Stomach (tissue), 8 donors: ENCODE measurements at regions not wholly inside any gene's neighbourhood (a gene's known extent, or its start where the extent isn't known, plus 50 kb on each side); places are given as distances from the start of the nearest gene placed in this dataset.

Experiments
- DNase-seq, 2 donors: peaks; one replicate each; pipeline versions ENCODE4 v3.0.0 to v3.0.0-alpha.2; 2013 to 2019
- H3K27ac ChIP-seq, 5 donors: fragments of 200-600 bp in 4 of 5; sonication (generic) in 4 of 5; one replicate each; pipeline ENCODE4 v1.5.1; 2013 to 2019; ENCODE audit warnings: mild to moderate bottlenecking in 1 of 5, moderate library complexity in 1 of 5
- H3K27me3 ChIP-seq, 3 donors: fragments of 200-600 bp; sonication (generic); one replicate each; pipeline ENCODE4 v1.5.1; 2017 to 2019; ENCODE audit warnings: mixed run types in 1 of 3
- H3K36me3 ChIP-seq, 4 donors: fragments of 200-600 bp; sonication (generic); 1 replicate in 3 of 4; 2 replicates in 1 of 4; pipeline ENCODE4 v1.5.1; 2016 to 2019
- H3K4me1 ChIP-seq, 4 donors: fragments of 200-600 bp; sonication (generic); one replicate each; pipeline ENCODE4 v1.5.1; 2016 to 2019
- H3K4me3 ChIP-seq, 4 donors: fragments of 200-600 bp; sonication (generic) in 3 of 4; one replicate each; pipeline ENCODE4 v1.5.1; 2016 to 2019; ENCODE audit warnings: mild to moderate bottlenecking in 1 of 4
- H3K9me3 ChIP-seq, 4 donors: fragments of 200-600 bp; sonication (generic); one replicate each; pipeline ENCODE4 v1.5.1; 2016 to 2019
- EP300 ChIP-seq: sonication (generic); formaldehyde crosslinking; IDR thresholded peaks from one replicate; pipeline ENCODE4 v1.6.1; 2017; ENCODE audit warnings: antibody characterized with exemption
- POLR2A ChIP-seq, 4 donors: fragments of 450-650 bp; IDR thresholded peaks; one replicate each; pipeline ENCODE4 v1.6.1; 2016; ENCODE audit warnings: antibody characterized with exemption in 4 of 4, control low read depth in 2 of 4, mild to moderate bottlenecking in 1 of 4, moderate library complexity in 1 of 4
- POLR2AphosphoS5 ChIP-seq, 3 donors: sonication (generic); formaldehyde crosslinking; IDR thresholded peaks; one replicate each; pipeline ENCODE4 v1.6.1; 2016; ENCODE audit warnings: antibody characterized with exemption in 3 of 3
- WGBS, 5 donors: extraction: QIAGEN DNeasy Blood & Tissue Kit in 3 of 5; methylation state at CpG; one replicate each; pipeline versions ENCODE4 v1.1.5 to v1.1.7; 2013 to 2018; 5-methylcytosine and 5-hydroxymethylcytosine counted together
- intact Hi-C: fragments of 100-400 bp; cut with DNase I; formaldehyde crosslinking; loops from one replicate; pipeline ENCODE4 v1.15.1; 2023; ENCODE audit warnings: low total_unique reads
- TF ChIP-seq, protein P1 (sequence below), 7 experiments: fragments of 450-650 bp in 4 of 7; fragments of 200-600 bp in 3 of 7; sonication (generic) in 3 of 7; IDR thresholded peaks; one replicate each; pipeline ENCODE4 v1.5.1; 2016 to 2019; ENCODE audit warnings: antibody characterized with exemption in 7 of 7, control low read depth in 2 of 7, mild to moderate bottlenecking in 1 of 7
- donor health status: healthy with polysubstance abuse.
- donor health status: Bipolar disorder and iron deficiency.
- donor health status: healthy.

DNA sequence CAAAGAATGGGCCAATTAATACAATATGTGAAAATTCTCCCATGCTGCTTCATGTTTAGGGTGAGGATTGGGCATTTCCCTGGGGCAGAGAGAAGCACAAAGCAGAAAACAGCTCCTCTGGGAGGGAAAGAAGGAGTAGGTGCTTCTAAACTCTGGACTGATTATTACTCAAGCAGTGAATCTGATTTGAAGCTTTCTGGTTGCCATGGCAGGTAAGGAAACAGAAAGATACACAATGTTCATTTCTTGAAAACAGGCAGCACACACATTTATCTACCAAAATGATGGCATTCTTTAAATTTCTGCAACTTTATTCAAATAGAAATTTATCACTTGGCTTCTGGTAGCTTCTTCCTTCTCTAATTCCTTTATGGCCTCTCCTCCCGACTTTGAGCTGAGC, 305.4 kb upstream of the CHD6 start:
- DNase-seq: no peak
- Histone ChIP-seq H3K36me3 (no peaks in the 10 kb centered on the region), H3K9me3 (no peaks in the 10 kb centered on the region), H3K27me3 (peaks cover 0 to 23% (median 5%) of the 10 kb centered on the region in 3 donors), H3K4me1 (no peaks in the 10 kb centered on the region), H3K27ac (no peak overlapping the region), H3K4me3 (no peak overlapping the region)
- 18 to 43% (median 34%) methylated on average over 1 of the region's 1 CpG for WGBS, 5 donors
- TF ChIP-seq, protein P1, sequence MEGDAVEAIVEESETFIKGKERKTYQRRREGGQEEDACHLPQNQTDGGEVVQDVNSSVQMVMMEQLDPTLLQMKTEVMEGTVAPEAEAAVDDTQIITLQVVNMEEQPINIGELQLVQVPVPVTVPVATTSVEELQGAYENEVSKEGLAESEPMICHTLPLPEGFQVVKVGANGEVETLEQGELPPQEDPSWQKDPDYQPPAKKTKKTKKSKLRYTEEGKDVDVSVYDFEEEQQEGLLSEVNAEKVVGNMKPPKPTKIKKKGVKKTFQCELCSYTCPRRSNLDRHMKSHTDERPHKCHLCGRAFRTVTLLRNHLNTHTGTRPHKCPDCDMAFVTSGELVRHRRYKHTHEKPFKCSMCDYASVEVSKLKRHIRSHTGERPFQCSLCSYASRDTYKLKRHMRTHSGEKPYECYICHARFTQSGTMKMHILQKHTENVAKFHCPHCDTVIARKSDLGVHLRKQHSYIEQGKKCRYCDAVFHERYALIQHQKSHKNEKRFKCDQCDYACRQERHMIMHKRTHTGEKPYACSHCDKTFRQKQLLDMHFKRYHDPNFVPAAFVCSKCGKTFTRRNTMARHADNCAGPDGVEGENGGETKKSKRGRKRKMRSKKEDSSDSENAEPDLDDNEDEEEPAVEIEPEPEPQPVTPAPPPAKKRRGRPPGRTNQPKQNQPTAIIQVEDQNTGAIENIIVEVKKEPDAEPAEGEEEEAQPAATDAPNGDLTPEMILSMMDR (IDR thresholded peaks at IDR 0.05): no peak
- TF ChIP-seq POLR2A (IDR thresholded peaks at IDR 0.05) (no peak), POLR2AphosphoS5 (IDR thresholded peaks at IDR 0.05) (no peak), EP300 (no peak)
- intact Hi-C loops: no loop called here

DNA sequence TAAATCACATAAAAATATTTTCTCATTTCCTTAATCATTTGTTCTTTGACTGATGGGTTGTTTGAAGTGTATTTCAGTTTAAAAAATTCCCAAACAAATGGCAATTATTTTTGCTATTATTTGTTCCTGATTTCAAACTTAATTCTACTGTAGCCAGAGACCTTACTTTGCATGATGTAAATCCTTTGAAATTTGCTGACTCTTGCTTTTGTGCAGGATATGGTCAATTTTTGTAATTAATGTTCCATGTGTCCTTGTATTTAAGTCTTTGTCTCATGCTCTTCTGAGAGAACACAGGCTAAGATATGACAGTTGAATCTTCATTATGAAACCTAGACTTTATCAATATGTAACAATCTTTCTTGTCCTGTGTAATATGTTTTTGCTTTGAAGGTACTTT, 295.0 kb upstream of the CHD6 start:
- no peaks in the 10 kb centered on the region for H3K36me3 ChIP-seq
- TF ChIP-seq EP300 (no peak), POLR2A (IDR thresholded peaks at IDR 0.05) (no peak), POLR2AphosphoS5 (IDR thresholded peaks at IDR 0.05) (no peak)
- TF ChIP-seq, protein P1 (IDR thresholded peaks at IDR 0.05): no peak
- H3K9me3 ChIP-seq: peaks cover 0 to 7% (median 6%) of the 10 kb centered on the region in 4 donors
- H3K27ac ChIP-seq: no peak overlapping the region
- no peak overlapping the region for H3K4me3 ChIP-seq
- no peaks in the 10 kb centered on the region for H3K4me1 ChIP-seq
- H3K27me3 ChIP-seq: peaks cover 0 to 9% (median 0%) of the 10 kb centered on the region in 3 donors
- DNase-seq: no peak
- intact Hi-C loops: no loop called here

DNA sequence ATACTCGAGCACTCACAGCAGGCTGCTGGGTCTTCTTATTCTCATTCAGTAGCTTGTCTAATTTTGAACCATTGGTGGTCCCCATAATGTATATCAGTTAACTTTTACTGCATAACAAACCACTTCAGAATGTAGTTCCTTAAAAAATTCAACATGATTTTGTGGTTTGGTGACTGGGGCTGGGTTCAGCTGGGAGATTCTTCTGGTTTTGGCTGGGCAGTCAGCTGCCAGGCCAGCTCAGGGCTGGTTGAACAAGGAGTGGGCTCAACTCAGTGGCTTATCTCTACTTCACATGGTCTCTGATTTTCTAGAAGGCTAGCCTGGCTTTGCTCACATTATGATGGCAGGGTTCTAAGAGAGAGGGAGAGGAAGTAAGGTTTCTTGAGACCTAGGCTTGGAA, 292.4 kb upstream of the CHD6 start:
- TF ChIP-seq POLR2A (IDR thresholded peaks at IDR 0.05) (no peak), EP300 (no peak), POLR2AphosphoS5 (IDR thresholded peaks at IDR 0.05) (no peak)
- TF ChIP-seq, protein P1 (IDR thresholded peaks at IDR 0.05): no peak

DNA sequence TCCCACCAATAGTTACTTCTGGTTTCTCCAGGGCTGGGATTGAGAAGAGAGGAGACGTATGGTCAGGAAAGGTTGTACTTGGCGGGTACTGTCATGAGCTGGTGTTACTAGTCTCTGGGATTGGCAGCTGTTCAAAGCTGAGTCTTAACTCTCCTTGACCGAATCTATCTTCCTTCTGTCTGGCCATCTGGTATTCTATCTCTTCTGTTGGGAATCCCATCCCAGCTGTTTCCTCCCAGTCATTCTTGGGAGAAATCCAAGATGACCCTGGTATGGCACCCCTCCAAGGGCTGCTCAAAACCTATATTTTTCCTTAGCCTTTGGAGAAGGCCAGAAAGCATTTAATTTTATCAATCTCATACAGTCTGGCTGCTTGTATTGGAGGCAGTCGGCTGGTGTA, 287.0 kb upstream of the CHD6 start:
- H3K4me3 ChIP-seq: no peak overlapping the region
- intact Hi-C loops: no loop called here
- H3K9me3 ChIP-seq: peaks cover 0 to under 1% (median 0%) of the 10 kb centered on the region in 4 donors
- 45 to 79% (median 70%) methylated on average over 4 of the region's 4 CpGs for WGBS, 5 donors
- TF ChIP-seq, protein P1 (IDR thresholded peaks at IDR 0.05): no peak
- H3K27ac ChIP-seq: no peak overlapping the region
- no peaks in the 10 kb centered on the region for H3K36me3 ChIP-seq
- peaks cover 0 to 17% (median 0%) of the 10 kb centered on the region in 3 donors for H3K27me3 ChIP-seq
- DNase-seq: peak in 1 of 2 donors; percentile 27
- H3K4me1 ChIP-seq: no peaks in the 10 kb centered on the region

More for the DNA sequence above, 292.4 kb upstream of the CHD6 start:
- Histone ChIP-seq H3K4me3 (no peak overlapping the region), H3K27ac (no peak overlapping the region), H3K36me3 (no peaks in the 10 kb centered on the region), H3K4me1 (no peaks in the 10 kb centered on the region), H3K9me3 (peaks cover 0 to 7% (median 6%) of the 10 kb centered on the region in 4 donors), H3K27me3 (peaks cover 0 to 4% (median 0%) of the 10 kb centered on the region in 3 donors)
- intact Hi-C loops: no loop called here
- no peak for DNase-seq
- WGBS, 5 donors: 44 to 63% (median 58%) methylated on average over 1 of the region's 1 CpG
